GM19239 (cell line): ENCODE measurements at regions not wholly inside any gene's neighbourhood (a gene's known extent, or its start where the extent isn't known, plus 50 kb on each side); places are given as distances from the start of the nearest gene placed in this dataset.
"Not testable (repeated sequence)": the region's sequence is repeated elsewhere in the genome, so short reads cannot be mapped to it uniquely, and the experiment has no call there.

Source experiments
- DNase-seq: peaks from one replicate; pipeline ENCODE4 v3.0.0; 2011; ENCODE audit warnings: low spot score; ENCODE audit not compliant: insufficient read length
- FAIRE-seq: peaks from 2 replicates; lab custom pipeline; 2011; peaks lifted over from hg19 to GRCh38; lab: Jason Lieb, UNC

GRCh38 chr22:27306771-27307170 is 494.8 kb downstream of the MN1 start:
- FAIRE-seq: no peak
- no peak for DNase-seq

DNA sequence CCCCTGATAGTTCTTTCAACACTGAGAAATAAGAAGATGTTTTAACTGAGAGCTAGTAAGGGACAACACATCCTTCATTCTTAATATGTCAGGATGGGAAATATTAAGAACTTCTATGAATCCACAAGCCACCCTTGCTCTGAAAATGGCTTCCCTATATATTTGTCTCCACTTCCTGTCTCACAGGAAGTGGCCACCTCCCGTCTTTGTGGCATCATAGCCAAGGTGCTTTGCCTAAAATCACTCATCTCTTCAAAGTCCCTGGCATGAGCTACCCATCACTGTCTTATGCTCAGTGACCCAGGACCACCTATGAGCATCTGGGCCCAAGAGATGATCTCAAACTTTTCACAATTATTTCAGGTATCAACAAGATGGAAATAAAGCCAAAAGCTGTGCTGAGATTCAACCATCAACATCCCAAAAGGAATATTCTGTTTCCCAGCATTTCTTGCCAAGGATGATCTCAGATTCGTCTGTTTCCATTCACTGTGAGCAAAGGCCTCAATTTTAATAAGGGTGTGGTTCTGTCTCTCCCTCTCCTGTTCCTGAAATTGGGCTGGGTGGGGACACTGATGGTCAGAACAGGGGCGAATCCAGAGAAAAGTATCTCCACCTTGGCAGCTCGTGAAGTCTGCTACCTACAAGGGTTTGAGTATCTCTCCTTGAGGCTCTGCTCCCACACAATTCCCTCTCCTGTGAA is 493.9 kb downstream of the MN1 start:
- no peak for FAIRE-seq
- no peak for DNase-seq

DNA sequence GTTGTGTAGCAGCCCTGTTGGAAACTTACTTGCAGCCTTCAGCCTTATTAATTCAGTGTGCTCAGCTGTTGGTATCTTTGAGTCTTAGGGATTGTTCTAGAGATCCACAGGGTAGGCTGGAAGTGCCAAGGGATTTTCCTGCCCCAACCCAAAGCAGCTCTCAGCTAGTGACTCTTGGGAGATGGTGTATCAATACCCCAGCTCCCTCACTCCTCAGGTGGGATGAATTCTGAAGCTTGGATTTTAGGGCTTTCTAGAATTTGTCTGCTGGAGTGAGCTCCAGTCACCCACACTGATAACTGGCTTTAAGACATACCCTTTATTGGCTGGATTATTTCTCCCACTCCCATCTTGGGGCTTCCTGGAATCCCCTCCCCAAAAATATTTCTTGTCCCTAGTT is 493.0 kb downstream of the MN1 start:
- FAIRE-seq (no peak), DNase-seq (no peak)

GRCh38 chr22:27309697-27310096 is 491.9 kb downstream of the MN1 start:
- no peak for DNase-seq
- no peak for FAIRE-seq

DNA sequence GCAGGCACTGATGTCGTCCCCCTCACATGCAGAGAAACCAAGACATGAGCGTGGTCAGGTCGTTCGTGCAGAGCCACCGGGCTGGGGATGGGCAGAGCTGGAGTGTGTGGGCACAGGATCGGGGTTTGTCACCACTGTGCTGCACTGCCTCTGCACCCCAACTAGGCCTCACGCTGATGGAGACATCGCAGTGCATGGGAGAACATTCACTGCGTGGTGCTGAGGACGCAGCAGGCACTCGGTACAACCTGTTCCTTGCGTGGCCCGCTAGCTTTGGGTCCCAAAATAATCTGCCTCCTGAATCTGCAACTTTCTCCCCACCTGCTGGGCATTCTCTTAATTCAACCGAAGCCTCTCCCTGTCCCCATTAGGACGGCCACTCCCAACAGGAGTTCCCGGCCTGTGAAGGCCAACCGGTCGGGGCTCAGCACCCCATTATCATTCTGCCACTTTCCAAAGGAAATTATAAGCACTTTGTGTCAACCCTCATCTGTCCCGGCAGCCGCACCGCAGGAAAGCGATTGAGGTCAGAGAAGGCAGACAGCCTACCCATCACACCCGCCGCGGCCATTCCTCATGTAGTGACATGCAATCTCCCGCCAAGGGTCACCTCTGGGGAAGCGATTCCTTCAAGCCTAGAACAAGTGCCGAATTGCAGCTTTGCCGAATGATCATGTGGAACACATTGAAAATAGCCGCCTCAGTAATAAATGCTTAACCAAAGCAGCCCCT is 490.4 kb downstream of the MN1 start:
- FAIRE-seq (no peak), DNase-seq (no peak)

- DNase-seq (no peak), FAIRE-seq (no peak)
These were observed 489.6 kb downstream of the MN1 start for GRCh38 chr22:27311698-27312550.

- FAIRE-seq: no peak
- no peak for DNase-seq
These were observed 489.0 kb downstream of the MN1 start for GRCh38 chr22:27312565-27312964.

DNA sequence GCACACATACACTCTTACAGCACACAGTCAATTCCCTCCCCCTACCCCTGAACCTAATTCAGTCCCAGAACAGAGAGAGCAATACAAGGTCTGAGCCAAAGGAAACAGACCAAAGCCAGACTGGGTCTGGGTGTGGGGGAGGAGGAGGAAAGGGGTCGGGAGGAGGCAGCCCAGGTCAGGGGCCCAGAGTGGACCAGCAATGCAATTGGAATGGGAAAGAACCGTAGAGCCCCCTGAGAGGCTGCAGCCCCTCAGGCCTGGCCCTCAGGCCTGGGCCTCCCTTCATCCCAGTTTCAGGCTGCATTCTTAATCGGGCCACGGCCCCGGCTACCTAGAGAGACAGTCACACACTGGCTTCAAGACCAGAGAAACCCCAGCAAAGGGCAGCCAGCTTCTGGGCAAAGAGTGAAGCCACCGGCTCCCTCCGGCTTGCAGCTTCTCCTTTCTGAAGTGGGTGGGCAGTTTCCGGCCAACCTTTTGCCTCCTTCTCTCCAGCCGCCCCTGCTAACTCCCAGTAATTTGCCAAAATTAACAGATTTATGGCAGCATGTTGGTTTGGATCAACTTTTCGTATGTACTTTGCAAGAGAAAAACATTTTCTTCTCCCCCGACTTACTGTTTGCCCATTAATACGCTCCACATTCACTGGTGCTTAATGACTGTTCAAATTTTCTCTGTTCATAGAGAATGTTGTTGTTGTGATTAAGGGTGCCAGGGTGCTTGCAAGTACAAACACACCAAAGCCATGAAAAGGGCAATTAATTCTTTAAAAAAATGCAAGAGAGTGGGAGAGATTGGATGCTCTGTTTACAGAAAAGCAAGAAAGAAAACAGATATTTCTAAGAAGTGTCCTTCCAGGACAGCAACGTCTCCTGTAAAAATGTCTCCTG is 488.3 kb downstream of the MN1 start:
- DNase-seq (no peak), FAIRE-seq (no peak)

GRCh38 chr22:27314276-27314807 is 487.2 kb downstream of the MN1 start:
- FAIRE-seq: no peak
- no peak for DNase-seq

- FAIRE-seq: no peak
These were observed 485.7 kb downstream of the MN1 start for GRCh38 chr22:27315833-27316232.

GRCh38 chr22:27317096-27317495 is 484.5 kb downstream of the MN1 start:
- no peak for FAIRE-seq
- no peak for DNase-seq

More at GRCh38 chr22:27315833-27316232, 485.7 kb downstream of the MN1 start:
- no peak for DNase-seq

- no peak for FAIRE-seq
- DNase-seq: no peak
These were observed 483.6 kb downstream of the MN1 start for GRCh38 chr22:27317971-27318428.

DNA sequence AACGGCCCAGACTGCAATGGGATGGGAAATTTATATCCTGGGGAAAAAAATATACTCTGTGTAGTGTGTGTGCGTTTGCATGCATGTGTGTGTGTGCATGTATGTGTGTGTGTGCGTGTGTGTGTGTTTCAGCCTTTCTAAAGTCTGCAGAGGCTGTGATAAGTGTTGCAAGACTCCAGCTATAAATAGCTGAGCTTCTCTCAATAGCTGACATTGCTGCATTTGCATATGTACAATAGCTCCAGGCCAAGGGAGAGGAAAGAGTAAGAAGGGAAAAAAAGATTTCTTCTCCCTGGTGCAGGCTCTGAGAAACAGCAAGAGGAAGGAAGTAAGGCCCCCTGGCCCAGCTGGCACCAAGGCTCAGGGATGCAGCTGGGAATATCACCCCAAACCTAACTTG is 483.0 kb downstream of the MN1 start:
- no peak for DNase-seq
- no peak for FAIRE-seq

DNA sequence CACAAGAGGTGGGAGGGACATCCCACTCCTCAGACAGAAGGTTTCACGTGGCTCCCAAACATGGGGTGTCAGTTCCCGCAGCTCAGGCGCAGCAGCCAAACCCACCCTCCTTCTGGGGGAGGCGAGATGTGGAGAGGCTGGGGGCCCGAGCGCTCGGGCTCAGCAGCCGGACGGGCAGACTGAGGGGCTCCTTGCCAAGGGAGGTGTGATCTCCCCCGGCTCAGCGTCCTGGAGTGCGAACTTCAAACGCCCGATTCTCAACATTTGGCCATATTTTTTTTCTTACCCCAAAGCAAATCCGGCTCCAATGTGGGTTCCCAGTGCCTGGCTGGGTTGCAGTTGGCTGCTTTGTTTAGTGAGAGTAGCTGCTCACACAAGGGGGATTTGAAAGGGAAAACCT is 477.9 kb downstream of the MN1 start:
- no peak for FAIRE-seq
- DNase-seq: no peak

DNA sequence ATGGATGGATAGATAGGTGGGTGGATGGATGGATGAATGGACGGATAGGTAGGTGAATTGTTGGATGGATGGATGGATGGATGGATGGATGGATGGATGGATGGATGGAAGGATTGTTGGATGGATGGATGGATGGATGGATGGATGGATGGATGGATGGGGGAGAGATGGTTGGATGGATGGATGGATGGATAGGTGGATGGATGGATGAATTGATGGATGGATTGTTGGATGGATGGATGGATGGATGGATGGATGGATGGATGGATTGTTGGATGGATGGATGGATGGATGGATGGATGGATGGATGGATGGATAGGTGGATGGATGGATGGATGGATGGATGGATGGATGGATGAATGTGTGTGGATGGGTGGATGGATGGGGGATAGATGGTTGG is 476.6 kb downstream of the MN1 start:
- FAIRE-seq, DNase-seq: not testable (repeated sequence)

DNA sequence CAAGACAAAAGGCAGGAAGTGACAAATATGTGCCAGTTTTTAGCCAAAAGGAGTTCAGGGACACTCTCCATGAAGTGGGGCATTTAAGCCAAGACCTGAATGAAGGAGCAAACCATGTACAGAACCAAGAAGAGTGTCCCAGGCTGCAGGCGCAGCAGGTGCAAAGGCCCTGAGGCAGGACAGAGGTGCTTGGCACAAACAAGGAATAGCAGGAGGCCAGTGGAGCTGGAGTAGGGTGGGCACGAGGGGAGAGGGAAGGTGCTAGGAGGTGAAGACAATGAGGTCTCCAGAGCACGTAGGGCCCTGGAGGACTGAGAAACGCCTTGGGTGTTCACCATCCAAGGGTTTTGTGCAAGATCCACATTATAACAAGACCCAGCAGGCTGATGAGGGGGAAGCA is 474.1 kb downstream of the MN1 start:
- DNase-seq (no peak), FAIRE-seq (no peak)

- no peak for DNase-seq
- no peak for FAIRE-seq
These were observed 473.4 kb downstream of the MN1 start for GRCh38 chr22:27327981-27328721.

GRCh38 chr22:27329131-27329850 is 472.3 kb downstream of the MN1 start:
- FAIRE-seq (no peak), DNase-seq (no peak)
